Transverse colon (tissue), 4 donors: ENCODE measurements at regions not wholly inside any gene's neighbourhood (a gene's known extent, or its start where the extent isn't known, plus 50 kb on each side); places are given as distances from the start of the nearest gene placed in this dataset.

Experiments
- EP300 ChIP-seq: sonication (generic); formaldehyde crosslinking; IDR thresholded peaks from one replicate; pipeline ENCODE4 v1.6.1; 2017; ENCODE audit warnings: antibody characterized with exemption, low read depth
- POLR2AphosphoS5 ChIP-seq, 3 donors: sonication (generic); formaldehyde crosslinking; IDR thresholded peaks; one replicate each; pipeline ENCODE4 v1.6.1; 2016; ENCODE audit warnings: antibody characterized with exemption in 3 of 3
- TF ChIP-seq, protein P1 (sequence below), 5 experiments: fragments of 200-600 bp in 3 of 5; fragments of 450-650 bp in 2 of 5; sonication (generic) in 3 of 5; IDR thresholded peaks; 1 replicate in 2 of 5; 2 replicates in 3 of 5; pipeline ENCODE4 v1.5.1; 2016 to 2017; ENCODE audit warnings: antibody characterized with exemption in 5 of 5, inconsistent platforms in 3 of 5, mild to moderate bottlenecking in 2 of 5, moderate library complexity in 1 of 5

DNA sequence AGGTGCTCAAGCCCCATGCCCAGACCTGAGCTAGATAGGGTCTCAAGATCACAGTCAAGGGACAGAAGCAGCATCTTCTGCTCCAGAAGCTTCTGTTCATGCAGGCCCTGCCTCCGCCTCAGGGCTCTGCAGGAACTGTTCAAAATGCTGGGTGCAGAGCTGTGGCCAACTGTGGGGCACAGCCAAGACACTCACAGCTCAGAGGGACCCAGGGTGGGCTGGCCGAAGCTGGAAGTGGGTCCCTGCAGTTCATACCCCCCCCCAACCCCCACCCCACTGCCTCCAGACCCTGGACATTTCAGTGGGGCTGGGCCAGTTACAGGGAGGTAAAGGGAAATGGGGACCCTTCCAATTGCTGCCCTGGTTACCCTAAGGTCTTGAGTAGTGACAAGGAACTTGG is 129.0 kb downstream of the CRYBB2 start:
- TF ChIP-seq, protein P1, sequence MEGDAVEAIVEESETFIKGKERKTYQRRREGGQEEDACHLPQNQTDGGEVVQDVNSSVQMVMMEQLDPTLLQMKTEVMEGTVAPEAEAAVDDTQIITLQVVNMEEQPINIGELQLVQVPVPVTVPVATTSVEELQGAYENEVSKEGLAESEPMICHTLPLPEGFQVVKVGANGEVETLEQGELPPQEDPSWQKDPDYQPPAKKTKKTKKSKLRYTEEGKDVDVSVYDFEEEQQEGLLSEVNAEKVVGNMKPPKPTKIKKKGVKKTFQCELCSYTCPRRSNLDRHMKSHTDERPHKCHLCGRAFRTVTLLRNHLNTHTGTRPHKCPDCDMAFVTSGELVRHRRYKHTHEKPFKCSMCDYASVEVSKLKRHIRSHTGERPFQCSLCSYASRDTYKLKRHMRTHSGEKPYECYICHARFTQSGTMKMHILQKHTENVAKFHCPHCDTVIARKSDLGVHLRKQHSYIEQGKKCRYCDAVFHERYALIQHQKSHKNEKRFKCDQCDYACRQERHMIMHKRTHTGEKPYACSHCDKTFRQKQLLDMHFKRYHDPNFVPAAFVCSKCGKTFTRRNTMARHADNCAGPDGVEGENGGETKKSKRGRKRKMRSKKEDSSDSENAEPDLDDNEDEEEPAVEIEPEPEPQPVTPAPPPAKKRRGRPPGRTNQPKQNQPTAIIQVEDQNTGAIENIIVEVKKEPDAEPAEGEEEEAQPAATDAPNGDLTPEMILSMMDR (IDR thresholded peaks at IDR 0.05) = no peak
- TF ChIP-seq EP300 (no peak), POLR2AphosphoS5 (IDR thresholded peaks at IDR 0.05) (no peak)
